ENCODE measurements at regions not wholly inside any gene's neighbourhood (a gene's known extent, or its start where the extent isn't known, plus 50 kb on each side); places are given as distances from the start of the nearest gene placed in this dataset.

GRCh38 chr7:153532326-153532725, 519.9 kb upstream of the DPP6 start:
- H3K9me3 ChIP-seq, result no peaks in the 10 kb centered on the region
- no peak overlapping the region for H3K4me3 ChIP-seq
- WGBS, 5 donors, result 79 to 89% (median 82%) methylated on average over 2 of the region's 2 CpGs
- intact Hi-C loops (cut with DNase I; ENCODE audit: low total_unique reads), result no loop called here
- no peak overlapping the region for H3K27ac ChIP-seq
- no peaks in the 10 kb centered on the region for H3K27me3 ChIP-seq
- no peaks in the 10 kb centered on the region for H3K4me1 ChIP-seq
- no peaks in the 10 kb centered on the region for H3K36me3 ChIP-seq
- no peak for DNase-seq
- TF ChIP-seq POLR2A (IDR thresholded peaks at IDR 0.05), result no peak
- TF ChIP-seq CTCF (IDR thresholded peaks at IDR 0.05), result no peak
- TF ChIP-seq POLR2AphosphoS5 (IDR thresholded peaks at IDR 0.05), result no peak
- no peak for TF ChIP-seq EP300 (IDR thresholded peaks at IDR 0.05)

GRCh38 chr7:153537271-153537670, 514.9 kb upstream of the DPP6 start:
- no peak for DNase-seq
- Histone ChIP-seq H3K36me3 (no peaks in the 10 kb centered on the region), H3K27me3 (no peaks in the 10 kb centered on the region), H3K4me3 (no peak overlapping the region), H3K27ac (no peak overlapping the region), H3K4me1 (no peaks in the 10 kb centered on the region), H3K9me3 (no peaks in the 10 kb centered on the region)
- TF ChIP-seq CTCF (IDR thresholded peaks at IDR 0.05), result no peak
- no peak for TF ChIP-seq POLR2A (IDR thresholded peaks at IDR 0.05)
- TF ChIP-seq EP300 (IDR thresholded peaks at IDR 0.05), result no peak
- no peak for TF ChIP-seq POLR2AphosphoS5 (IDR thresholded peaks at IDR 0.05)
- intact Hi-C loops (cut with DNase I; ENCODE audit: low total_unique reads), result no loop called here
- 60 to 64% (median 63%) methylated on average over 8 of the region's 8 CpGs for WGBS, 5 donors

- TF ChIP-seq EP300 (IDR thresholded peaks at IDR 0.05), result no peak
- no peak for TF ChIP-seq POLR2AphosphoS5 (IDR thresholded peaks at IDR 0.05)
- no peak for TF ChIP-seq CTCF (IDR thresholded peaks at IDR 0.05)
- TF ChIP-seq POLR2A (IDR thresholded peaks at IDR 0.05), result no peak
- no peaks in the 10 kb centered on the region for H3K27me3 ChIP-seq
- intact Hi-C loops (cut with DNase I; ENCODE audit: low total_unique reads), result no loop called here
- no peaks in the 10 kb centered on the region for H3K4me1 ChIP-seq
- WGBS, 5 donors, result 71 to 85% (median 84%) methylated on average over 2 of the region's 2 CpGs
- no peaks in the 10 kb centered on the region for H3K9me3 ChIP-seq
- no peak overlapping the region for H3K27ac ChIP-seq
- H3K36me3 ChIP-seq, result no peaks in the 10 kb centered on the region
- DNase-seq, result no peak
- no peak overlapping the region for H3K4me3 ChIP-seq
Measured at GRCh38 chr7:153541903-153542302, 510.3 kb upstream of the DPP6 start.

GRCh38 chr7:153543232-153543631, 509.0 kb upstream of the DPP6 start:
- intact Hi-C loops (cut with DNase I; ENCODE audit: low total_unique reads), result no loop called here
- Histone ChIP-seq H3K27ac (no peak overlapping the region), H3K4me1 (no peaks in the 10 kb centered on the region), H3K9me3 (peaks cover 0 to 6% (median 2%) of the 10 kb centered on the region in 4 donors), H3K36me3 (no peaks in the 10 kb centered on the region), H3K4me3 (no peak overlapping the region), H3K27me3 (no peaks in the 10 kb centered on the region)
- no peak for TF ChIP-seq EP300 (IDR thresholded peaks at IDR 0.05)
- no peak for TF ChIP-seq CTCF (IDR thresholded peaks at IDR 0.05)
- no peak for TF ChIP-seq POLR2A (IDR thresholded peaks at IDR 0.05)
- TF ChIP-seq POLR2AphosphoS5 (IDR thresholded peaks at IDR 0.05), result no peak
- 84 to 87% (median 84%) methylated on average over 5 of the region's 5 CpGs for WGBS, 5 donors
- no peak for DNase-seq
